ENCODE measurements at regions not wholly inside any gene's neighbourhood (a gene's known extent, or its start where the extent isn't known, plus 50 kb on each side); places are given as distances from the start of the nearest gene placed in this dataset.

DNA sequence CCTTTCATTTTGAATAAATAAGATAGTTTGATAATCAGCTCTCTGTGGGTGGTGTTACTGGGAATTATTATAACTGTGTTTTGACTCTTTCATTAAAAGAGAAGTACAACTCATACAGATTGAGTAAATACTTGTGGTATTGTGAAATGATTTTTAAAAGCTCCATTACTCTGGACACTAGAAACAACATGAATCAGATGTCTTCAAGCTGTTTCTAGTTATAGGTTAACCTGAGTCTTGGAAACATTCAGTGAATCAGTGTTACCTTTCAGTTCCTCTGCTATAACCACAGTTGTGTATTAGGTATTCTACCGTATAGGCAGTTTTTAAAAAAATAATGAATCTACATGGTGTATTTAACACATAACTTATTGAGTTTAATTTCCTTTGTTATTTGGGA is 128.4 kb upstream of the SSTR1 start:
- Histone ChIP-seq H3K4me2 (ENCODE audit: low read length) (no peak overlapping the region), H3K9me2 (ENCODE audit: insufficient read depth, low read length) (no peaks in the 10 kb centered on the region), H3F3A (ENCODE audit: insufficient read depth, low read length, poor library complexity, severe bottlenecking) (no peaks in the 10 kb centered on the region), H3K9ac (ENCODE audit: low read length) (no peak overlapping the region), H4K20me1 (ENCODE audit: insufficient read depth) (no peaks in the 10 kb centered on the region), H3K79me2 (replicated peaks; ENCODE audit: insufficient read depth, low read length) (no peaks in the 10 kb centered on the region), H3K27me3 (ENCODE audit: insufficient read depth, low read depth, low read length) (no peaks in the 10 kb centered on the region), H3K4me3 (ENCODE audit: low read length) (no peak overlapping the region), H3K27ac (ENCODE audit: low read length) (peak overlapping the region; percentile 0), H2AFZ (ENCODE audit: low read depth, low read length) (no peak overlapping the region), H3K9me3 (ENCODE audit: low read length) (no peaks in the 10 kb centered on the region), H3K36me3 (ENCODE audit: insufficient read depth, low read length) (no peaks in the 10 kb centered on the region)
- TF ChIP-seq, protein P1, sequence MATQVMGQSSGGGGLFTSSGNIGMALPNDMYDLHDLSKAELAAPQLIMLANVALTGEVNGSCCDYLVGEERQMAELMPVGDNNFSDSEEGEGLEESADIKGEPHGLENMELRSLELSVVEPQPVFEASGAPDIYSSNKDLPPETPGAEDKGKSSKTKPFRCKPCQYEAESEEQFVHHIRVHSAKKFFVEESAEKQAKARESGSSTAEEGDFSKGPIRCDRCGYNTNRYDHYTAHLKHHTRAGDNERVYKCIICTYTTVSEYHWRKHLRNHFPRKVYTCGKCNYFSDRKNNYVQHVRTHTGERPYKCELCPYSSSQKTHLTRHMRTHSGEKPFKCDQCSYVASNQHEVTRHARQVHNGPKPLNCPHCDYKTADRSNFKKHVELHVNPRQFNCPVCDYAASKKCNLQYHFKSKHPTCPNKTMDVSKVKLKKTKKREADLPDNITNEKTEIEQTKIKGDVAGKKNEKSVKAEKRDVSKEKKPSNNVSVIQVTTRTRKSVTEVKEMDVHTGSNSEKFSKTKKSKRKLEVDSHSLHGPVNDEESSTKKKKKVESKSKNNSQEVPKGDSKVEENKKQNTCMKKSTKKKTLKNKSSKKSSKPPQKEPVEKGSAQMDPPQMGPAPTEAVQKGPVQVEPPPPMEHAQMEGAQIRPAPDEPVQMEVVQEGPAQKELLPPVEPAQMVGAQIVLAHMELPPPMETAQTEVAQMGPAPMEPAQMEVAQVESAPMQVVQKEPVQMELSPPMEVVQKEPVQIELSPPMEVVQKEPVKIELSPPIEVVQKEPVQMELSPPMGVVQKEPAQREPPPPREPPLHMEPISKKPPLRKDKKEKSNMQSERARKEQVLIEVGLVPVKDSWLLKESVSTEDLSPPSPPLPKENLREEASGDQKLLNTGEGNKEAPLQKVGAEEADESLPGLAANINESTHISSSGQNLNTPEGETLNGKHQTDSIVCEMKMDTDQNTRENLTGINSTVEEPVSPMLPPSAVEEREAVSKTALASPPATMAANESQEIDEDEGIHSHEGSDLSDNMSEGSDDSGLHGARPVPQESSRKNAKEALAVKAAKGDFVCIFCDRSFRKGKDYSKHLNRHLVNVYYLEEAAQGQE (IDR thresholded peaks at IDR 0.05; ENCODE audit: borderline replicate concordance), result no peak
- no peak for TF ChIP-seq TAF1 (IDR thresholded peaks at IDR 0.05; ENCODE audit: low read depth)
- TF ChIP-seq SMC3 (conservative IDR thresholded peaks at IDR 0.05; ENCODE audit: poor library complexity), result no peak
- no peak for TF ChIP-seq EP300 (conservative IDR thresholded peaks at IDR 0.05; ENCODE audit: poor library complexity, severe bottlenecking)
- TF ChIP-seq RAD21 (conservative IDR thresholded peaks at IDR 0.05), result no peak
- no peak for TF ChIP-seq POLR2AphosphoS5 (IDR thresholded peaks at IDR 0.05)
- TF ChIP-seq, protein P2, sequence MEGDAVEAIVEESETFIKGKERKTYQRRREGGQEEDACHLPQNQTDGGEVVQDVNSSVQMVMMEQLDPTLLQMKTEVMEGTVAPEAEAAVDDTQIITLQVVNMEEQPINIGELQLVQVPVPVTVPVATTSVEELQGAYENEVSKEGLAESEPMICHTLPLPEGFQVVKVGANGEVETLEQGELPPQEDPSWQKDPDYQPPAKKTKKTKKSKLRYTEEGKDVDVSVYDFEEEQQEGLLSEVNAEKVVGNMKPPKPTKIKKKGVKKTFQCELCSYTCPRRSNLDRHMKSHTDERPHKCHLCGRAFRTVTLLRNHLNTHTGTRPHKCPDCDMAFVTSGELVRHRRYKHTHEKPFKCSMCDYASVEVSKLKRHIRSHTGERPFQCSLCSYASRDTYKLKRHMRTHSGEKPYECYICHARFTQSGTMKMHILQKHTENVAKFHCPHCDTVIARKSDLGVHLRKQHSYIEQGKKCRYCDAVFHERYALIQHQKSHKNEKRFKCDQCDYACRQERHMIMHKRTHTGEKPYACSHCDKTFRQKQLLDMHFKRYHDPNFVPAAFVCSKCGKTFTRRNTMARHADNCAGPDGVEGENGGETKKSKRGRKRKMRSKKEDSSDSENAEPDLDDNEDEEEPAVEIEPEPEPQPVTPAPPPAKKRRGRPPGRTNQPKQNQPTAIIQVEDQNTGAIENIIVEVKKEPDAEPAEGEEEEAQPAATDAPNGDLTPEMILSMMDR (IDR thresholded peaks at IDR 0.05; ENCODE audit: poor library complexity, severe bottlenecking), result no peak
- TF ChIP-seq MXI1 (conservative IDR thresholded peaks at IDR 0.05; ENCODE audit: poor library complexity, severe bottlenecking), result no peak
- TF ChIP-seq EZH2 (IDR thresholded peaks at IDR 0.05; ENCODE audit: borderline replicate concordance, insufficient read depth, low read length, poor library complexity, severe bottlenecking), result no peak

DNA sequence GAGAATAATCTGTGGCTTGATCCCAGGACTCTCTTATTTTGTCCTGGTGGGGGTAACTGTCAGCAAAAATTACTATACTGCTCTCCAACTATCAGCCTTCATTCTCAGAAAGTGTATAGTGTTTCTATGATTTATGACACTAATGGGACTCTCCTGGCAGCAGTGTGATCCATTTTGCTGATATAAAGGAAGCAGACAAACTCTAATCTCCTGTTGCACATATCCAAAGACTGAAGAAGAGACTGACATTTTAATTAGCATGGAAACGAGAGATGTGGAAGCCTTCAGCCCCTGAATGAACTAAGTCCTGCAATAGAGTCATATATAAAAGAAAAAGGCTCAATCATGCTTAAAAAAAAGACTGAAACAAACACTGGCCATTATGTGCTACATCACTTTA is 127.8 kb upstream of the SSTR1 start:
- TF ChIP-seq MXI1 (conservative IDR thresholded peaks at IDR 0.05; ENCODE audit: poor library complexity, severe bottlenecking) (no peak), POLR2AphosphoS5 (IDR thresholded peaks at IDR 0.05) (peak; percentile 78), RAD21 (conservative IDR thresholded peaks at IDR 0.05) (no peak), EP300 (conservative IDR thresholded peaks at IDR 0.05; ENCODE audit: poor library complexity, severe bottlenecking) (peak; percentile 95), SMC3 (conservative IDR thresholded peaks at IDR 0.05; ENCODE audit: poor library complexity) (no peak), EZH2 (IDR thresholded peaks at IDR 0.05; ENCODE audit: borderline replicate concordance, insufficient read depth, low read length, poor library complexity, severe bottlenecking) (no peak)
- TF ChIP-seq, protein P1 (IDR thresholded peaks at IDR 0.05; ENCODE audit: borderline replicate concordance), result no peak
- Histone ChIP-seq H3K4me3 (ENCODE audit: low read length) (no peak overlapping the region), H3K9me2 (ENCODE audit: insufficient read depth, low read length) (no peaks in the 10 kb centered on the region), H3K9me3 (ENCODE audit: low read length) (no peaks in the 10 kb centered on the region), H3K27me3 (ENCODE audit: insufficient read depth, low read depth, low read length) (no peaks in the 10 kb centered on the region), H3K27ac (ENCODE audit: low read length) (peak overlapping the region; percentile 0), H3K9ac (ENCODE audit: low read length) (no peak overlapping the region), H3F3A (ENCODE audit: insufficient read depth, low read length, poor library complexity, severe bottlenecking) (no peaks in the 10 kb centered on the region), H2AFZ (ENCODE audit: low read depth, low read length) (no peak overlapping the region), H4K20me1 (ENCODE audit: insufficient read depth) (no peaks in the 10 kb centered on the region), H3K79me2 (replicated peaks; ENCODE audit: insufficient read depth, low read length) (no peaks in the 10 kb centered on the region), H3K36me3 (ENCODE audit: insufficient read depth, low read length) (no peaks in the 10 kb centered on the region), H3K4me2 (ENCODE audit: low read length) (no peak overlapping the region)

Data from neural cell (in vitro differentiated cells).